SJSA1 (cell line): ENCODE measurements at regions not wholly inside any gene's neighbourhood (a gene's known extent, or its start where the extent isn't known, plus 50 kb on each side); places are given as distances from the start of the nearest gene placed in this dataset.

Source experiments
- DNase-seq, 2 experiments: peaks; one replicate each; pipeline ENCODE4 v3.0.0-alpha.2; 2015 to 2020; ENCODE audit warnings: low spot score in 2 of 2, low read depth in 1 of 2
- H3K27ac ChIP-seq: fragments of 250-450 bp; sonication (Bioruptor Pico); 2 replicates; pipeline ENCODE4 v1.5.1; 2020; ENCODE audit warnings: mild to moderate bottlenecking, moderate library complexity
- H3K27me3 ChIP-seq: fragments of 250-450 bp; sonication (Bioruptor Pico); replicated peaks from 2 replicates; pipeline ENCODE4 v1.5.1; 2020; ENCODE audit warnings: mild to moderate bottlenecking, moderate library complexity
- H3K36me3 ChIP-seq: fragments of 250-450 bp; sonication (Bioruptor Pico); 2 replicates; pipeline ENCODE4 v1.5.1; 2020; ENCODE audit warnings: mild to moderate bottlenecking
- H3K4me1 ChIP-seq: fragments of 250-450 bp; sonication (Bioruptor Pico); replicated peaks from 2 replicates; pipeline ENCODE4 v1.6.1; 2021; ENCODE audit warnings: mild to moderate bottlenecking
- H3K4me3 ChIP-seq: fragments of 250-450 bp; sonication (Bioruptor Pico); 2 replicates; pipeline ENCODE4 v1.5.1; 2020; ENCODE audit warnings: mild to moderate bottlenecking
- H3K9me3 ChIP-seq: fragments of 250-450 bp; sonication (Bioruptor Pico); replicated peaks from 2 replicates; pipeline ENCODE4 v1.5.1; 2020; ENCODE audit warnings: mild to moderate bottlenecking

DNA sequence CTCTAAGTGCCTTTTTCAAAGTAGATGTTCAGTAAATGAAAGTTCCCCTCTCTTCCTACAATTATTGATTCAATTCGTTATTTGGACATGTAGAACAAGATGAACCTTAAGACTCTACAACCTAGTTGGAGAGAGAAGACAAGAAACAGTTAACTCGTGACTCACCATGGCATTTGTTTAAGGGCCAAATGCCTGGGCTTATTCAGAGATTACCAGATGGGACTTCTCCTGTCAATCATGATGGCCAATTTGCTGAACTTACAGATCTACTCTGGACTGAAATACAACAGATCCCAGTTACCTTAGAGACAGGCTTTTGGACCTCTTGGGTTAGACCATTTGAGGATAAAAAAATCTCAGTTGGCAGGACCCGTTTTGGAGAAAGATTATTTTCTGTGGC, 93.5 kb downstream of the C1orf94 start:
- Histone ChIP-seq H3K27ac (no peak overlapping the region), H3K27me3 (no peaks in the 10 kb centered on the region), H3K4me1 (peaks cover 34% of the 10 kb centered on the region), H3K9me3 (no peaks in the 10 kb centered on the region), H3K36me3 (no peaks in the 10 kb centered on the region), H3K4me3 (no peak overlapping the region)
- DNase-seq: no peak

DNA sequence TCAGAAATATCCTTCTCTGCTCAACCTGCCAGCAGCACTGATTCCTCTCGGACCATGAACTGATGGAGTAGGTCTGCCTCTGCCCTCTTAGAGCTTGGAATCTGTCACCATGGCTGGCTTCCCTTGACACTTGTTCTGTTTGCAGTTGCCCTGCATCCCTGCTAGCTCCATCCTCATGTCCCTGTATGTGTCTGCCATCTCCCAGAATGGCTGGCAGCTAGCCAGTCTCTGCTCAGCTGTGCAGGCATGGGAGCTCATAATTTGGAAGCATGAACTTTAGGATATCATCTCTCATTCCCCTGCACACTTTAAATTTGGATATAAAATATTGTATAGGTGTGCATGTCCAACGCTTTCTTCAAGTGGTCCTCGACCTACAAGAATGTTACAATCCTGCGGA, 95.4 kb downstream of the C1orf94 start:
- Histone ChIP-seq H3K4me1 (peaks cover 32% of the 10 kb centered on the region), H3K4me3 (no peak overlapping the region), H3K27me3 (no peaks in the 10 kb centered on the region), H3K9me3 (no peaks in the 10 kb centered on the region), H3K36me3 (no peaks in the 10 kb centered on the region), H3K27ac (no peak overlapping the region)
- DNase-seq: no peak

DNA sequence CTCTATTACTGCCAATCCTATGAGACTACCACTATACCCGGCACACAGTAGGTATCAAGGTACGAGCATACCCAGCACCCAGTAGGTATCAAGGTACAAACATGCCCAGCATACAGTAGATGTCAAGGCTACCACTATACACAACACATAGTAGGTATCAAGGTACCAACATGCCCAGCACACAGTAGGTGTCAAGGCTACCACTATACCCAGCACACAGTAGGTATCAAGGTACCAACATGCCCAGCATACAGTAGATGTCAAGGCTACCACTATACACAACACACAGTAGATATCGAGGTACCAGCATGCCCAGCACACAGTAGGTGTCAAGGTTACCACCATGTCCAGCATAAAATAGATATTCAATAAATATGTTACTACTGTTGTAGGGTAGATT, 98.4 kb downstream of the C1orf94 start:
- peaks cover 3% of the 10 kb centered on the region; the same call in 1 of the 2 replicates for H3K27me3 ChIP-seq

DNA sequence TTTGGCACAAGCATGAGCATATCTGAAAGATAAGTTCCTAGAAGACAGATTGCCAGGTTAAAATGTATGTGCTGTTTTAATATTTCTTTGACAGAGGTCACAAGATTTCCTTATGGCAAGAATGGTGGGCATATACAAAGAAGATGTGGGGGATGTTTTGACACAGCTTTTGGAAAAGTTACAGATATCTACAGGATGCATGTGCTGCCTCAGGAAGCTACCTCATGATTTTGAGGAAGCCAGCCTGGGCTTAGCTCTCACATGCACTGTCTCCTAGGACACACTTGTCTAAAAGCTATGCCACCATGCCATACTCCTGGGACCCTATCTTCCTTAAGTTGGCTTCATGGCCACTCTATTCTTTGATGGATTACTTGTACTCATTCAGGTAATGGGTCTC, 99.9 kb downstream of the C1orf94 start:
- Histone ChIP-seq H3K4me1 (no peaks in the 10 kb centered on the region), H3K36me3 (no peaks in the 10 kb centered on the region), H3K9me3 (no peaks in the 10 kb centered on the region), H3K27me3 (peaks cover 3% of the 10 kb centered on the region; the same call in 1 of the 2 replicates), H3K4me3 (no peak overlapping the region), H3K27ac (no peak overlapping the region)
- DNase-seq: no peak

More for the DNA sequence above, 98.4 kb downstream of the C1orf94 start:
- DNase-seq: no peak
- Histone ChIP-seq H3K27ac (no peak overlapping the region), H3K9me3 (no peaks in the 10 kb centered on the region), H3K4me1 (peaks cover 6% of the 10 kb centered on the region), H3K36me3 (no peaks in the 10 kb centered on the region), H3K4me3 (no peak overlapping the region)

DNA sequence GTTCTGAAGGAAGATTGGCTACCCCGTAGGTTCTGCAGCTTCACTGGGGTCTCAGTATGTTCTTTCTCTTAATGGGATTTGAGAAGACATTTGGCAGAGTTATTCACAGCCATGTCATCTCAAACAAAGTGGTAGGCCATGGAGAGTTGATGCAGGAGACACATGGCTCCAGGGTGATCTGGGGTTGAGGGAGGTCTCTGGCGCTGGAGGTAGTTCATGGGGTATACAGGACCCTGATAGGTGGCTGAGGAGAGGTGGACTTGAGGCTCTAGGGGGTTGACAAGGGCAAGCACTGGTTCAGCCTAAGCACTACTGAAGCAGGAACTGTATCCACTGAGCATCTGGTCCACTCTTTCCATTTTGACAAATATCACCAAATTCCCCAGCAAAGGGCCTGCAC, 100.4 kb downstream of the C1orf94 start:
- DNase-seq: no peak
- Histone ChIP-seq H3K27me3 (peaks cover 3% of the 10 kb centered on the region; the same call in 1 of the 2 replicates), H3K4me1 (no peaks in the 10 kb centered on the region), H3K9me3 (no peaks in the 10 kb centered on the region), H3K27ac (no peak overlapping the region), H3K4me3 (no peak overlapping the region), H3K36me3 (no peaks in the 10 kb centered on the region)

DNA sequence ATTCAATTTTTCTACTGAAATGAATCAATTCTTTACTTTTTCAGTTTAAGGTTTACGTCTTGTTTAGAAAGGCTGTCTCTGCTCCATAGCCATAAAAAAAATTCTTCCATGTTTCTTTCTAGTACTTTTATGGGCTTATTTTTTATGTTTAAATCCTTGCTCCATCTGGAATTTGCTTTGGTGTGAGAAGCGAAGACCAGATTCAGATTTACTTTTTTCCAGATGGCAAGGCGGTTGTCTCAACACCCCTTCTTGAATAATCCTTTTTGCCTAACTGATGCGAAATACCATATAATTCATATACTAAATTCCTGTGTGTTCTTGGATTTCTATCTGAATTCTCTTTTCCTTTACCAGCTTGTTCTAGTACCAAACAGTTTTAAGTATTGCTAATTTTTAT, 101.5 kb downstream of the C1orf94 start:
- H3K27ac ChIP-seq: no peak overlapping the region
- peaks cover 3% of the 10 kb centered on the region; the same call in 1 of the 2 replicates for H3K27me3 ChIP-seq
- DNase-seq: no peak
- H3K4me1 ChIP-seq: no peaks in the 10 kb centered on the region
- no peak overlapping the region for H3K4me3 ChIP-seq
- no peaks in the 10 kb centered on the region for H3K9me3 ChIP-seq
- H3K36me3 ChIP-seq: no peaks in the 10 kb centered on the region

DNA sequence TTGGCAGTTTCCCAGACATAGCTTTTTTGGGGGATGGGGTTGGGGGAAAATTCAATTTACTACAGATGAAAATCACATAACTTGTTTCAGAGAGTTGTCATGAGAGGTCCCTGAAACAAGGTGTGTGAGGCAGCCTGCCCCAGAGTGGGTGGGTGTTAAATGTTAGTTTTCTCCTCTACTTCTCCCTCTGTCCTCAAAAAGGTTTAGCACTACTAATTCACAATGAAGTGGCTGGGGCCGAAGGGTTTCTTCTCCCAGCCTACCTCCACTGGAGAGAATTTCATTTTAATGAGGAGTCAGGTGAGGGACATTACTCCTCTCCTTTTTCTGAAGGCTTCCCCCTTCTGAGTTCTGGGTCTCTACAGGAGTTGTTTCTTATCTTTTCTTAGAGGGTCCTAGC, 103.3 kb downstream of the C1orf94 start:
- Histone ChIP-seq H3K4me1 (no peaks in the 10 kb centered on the region), H3K9me3 (no peaks in the 10 kb centered on the region), H3K36me3 (no peaks in the 10 kb centered on the region), H3K27me3 (peaks cover 3% of the 10 kb centered on the region; the same call in 1 of the 2 replicates), H3K4me3 (no peak overlapping the region), H3K27ac (no peak overlapping the region)
- DNase-seq: no peak

DNA sequence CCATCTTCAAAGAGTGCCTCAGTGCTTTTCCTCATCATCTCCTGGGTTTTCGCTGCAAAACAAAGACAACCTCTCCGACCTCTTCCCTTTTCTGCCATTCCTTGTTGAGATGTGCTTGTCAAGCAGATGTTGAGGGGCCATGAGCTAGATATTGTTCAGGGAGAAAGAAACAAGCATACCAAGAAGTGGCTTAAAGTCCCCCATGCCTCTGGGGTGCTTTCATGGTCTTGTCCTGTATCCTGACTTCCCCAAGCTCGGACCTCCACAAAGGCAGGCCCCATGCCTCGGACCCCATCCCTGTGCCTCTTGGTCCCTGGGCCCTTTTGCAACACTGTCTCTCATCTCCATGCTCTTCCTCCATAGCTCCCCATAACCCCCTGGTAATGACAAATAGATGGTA, 103.8 kb downstream of the C1orf94 start:
- Histone ChIP-seq H3K27ac (no peak overlapping the region), H3K4me3 (no peak overlapping the region), H3K36me3 (no peaks in the 10 kb centered on the region), H3K27me3 (peaks cover 3% of the 10 kb centered on the region; the same call in 1 of the 2 replicates), H3K4me1 (no peaks in the 10 kb centered on the region), H3K9me3 (no peaks in the 10 kb centered on the region)
- DNase-seq: no peak

DNA sequence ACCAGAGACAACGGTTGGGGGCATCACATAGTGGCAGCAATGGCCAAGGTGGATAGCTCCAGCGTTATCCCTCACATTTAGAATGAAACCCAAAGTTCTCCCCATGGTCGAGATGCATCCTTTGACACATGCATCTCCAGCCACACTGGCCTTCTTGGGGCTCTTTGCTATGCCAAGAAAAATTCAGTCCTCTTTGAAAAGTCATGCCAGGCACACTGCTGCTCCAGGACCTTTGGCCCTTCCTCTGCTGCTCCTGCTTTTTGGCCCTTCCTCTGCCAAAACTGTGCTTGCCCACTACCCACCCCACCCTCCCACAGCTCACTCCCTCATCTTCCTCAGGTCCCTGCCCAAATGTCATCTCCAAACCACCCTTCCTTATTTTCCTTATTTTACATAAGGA, 106.4 kb downstream of the C1orf94 start:
- Histone ChIP-seq H3K27ac (no peak overlapping the region), H3K36me3 (no peaks in the 10 kb centered on the region), H3K9me3 (no peaks in the 10 kb centered on the region), H3K4me3 (no peak overlapping the region), H3K4me1 (no peaks in the 10 kb centered on the region), H3K27me3 (peaks cover 3% of the 10 kb centered on the region; the same call in 1 of the 2 replicates)
- no peak for DNase-seq

DNA sequence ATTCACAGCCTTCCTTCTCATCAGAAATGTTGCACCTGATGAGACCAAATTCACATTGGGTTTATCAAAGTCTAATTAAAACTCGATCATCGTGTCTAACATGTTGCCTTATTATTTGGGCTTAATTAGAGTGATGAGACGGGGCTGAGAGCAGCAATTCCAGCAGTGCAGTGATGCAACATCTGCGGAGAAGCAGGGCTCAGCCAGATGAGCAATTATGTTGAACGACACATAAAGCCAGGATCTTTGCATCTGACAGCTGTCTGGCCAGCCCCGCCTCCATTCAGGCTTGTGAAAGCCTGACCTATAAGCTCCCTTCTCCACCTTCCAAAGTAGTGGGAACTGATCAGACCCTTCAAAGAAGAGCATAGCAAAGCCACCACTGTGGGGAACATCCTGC, 109.8 kb downstream of the C1orf94 start:
- H3K4me3 ChIP-seq: no peak overlapping the region
- no peak overlapping the region for H3K27ac ChIP-seq
- H3K9me3 ChIP-seq: no peaks in the 10 kb centered on the region
- no peak for DNase-seq
- H3K27me3 ChIP-seq: no peaks in the 10 kb centered on the region; the same call in 1 of the 2 replicates
- no peaks in the 10 kb centered on the region for H3K4me1 ChIP-seq
- H3K36me3 ChIP-seq: no peaks in the 10 kb centered on the region

DNA sequence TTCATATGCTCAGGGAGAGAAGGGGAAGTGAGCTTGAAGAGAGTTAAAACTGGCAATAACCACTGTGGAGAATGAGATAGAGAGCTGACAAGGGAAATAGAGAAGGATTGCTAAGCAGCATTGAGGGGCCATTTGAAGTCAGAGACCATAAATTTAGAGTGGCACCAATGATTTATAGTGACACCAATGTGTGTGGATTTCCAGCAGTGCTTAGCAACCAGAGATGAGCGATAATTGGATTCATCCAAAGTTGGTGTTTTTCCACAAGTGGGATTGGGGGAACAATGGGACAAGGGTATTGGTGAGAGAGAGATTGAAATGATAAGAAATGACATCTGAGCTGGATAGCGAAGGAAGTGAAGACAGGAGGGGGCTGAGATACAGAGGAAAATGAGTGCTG, 114.1 kb downstream of the C1orf94 start:
- no peak overlapping the region for H3K27ac ChIP-seq
- H3K27me3 ChIP-seq: no peaks in the 10 kb centered on the region; the same call in 1 of the 2 replicates
- DNase-seq: no peak
- H3K9me3 ChIP-seq: no peaks in the 10 kb centered on the region
- H3K36me3 ChIP-seq: no peaks in the 10 kb centered on the region
- no peaks in the 10 kb centered on the region for H3K4me1 ChIP-seq
- H3K4me3 ChIP-seq: no peak overlapping the region

DNA sequence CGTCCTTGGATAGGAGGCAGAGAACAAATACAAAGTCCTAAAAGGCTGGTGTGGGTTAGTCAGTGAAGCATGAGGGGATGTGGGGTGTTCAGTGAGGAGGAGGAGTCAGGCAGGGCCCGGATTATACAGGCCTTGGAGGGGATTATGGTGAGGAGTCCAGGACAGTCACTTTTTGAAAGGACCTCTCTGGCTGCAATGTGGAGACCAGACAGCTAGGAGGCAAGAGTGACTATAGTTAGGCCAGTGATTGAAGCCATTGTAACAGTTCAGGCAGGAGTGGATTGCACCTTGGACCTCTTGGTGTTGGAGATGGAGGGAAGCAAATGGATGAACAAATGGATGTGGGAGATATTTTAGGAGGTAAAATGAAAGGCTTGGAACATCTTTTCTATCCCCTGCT, 115.8 kb downstream of the C1orf94 start:
- Histone ChIP-seq H3K36me3 (no peaks in the 10 kb centered on the region), H3K27ac (no peak overlapping the region), H3K27me3 (no peaks in the 10 kb centered on the region), H3K9me3 (no peaks in the 10 kb centered on the region), H3K4me3 (no peak overlapping the region), H3K4me1 (no peaks in the 10 kb centered on the region)
- DNase-seq: no peak

DNA sequence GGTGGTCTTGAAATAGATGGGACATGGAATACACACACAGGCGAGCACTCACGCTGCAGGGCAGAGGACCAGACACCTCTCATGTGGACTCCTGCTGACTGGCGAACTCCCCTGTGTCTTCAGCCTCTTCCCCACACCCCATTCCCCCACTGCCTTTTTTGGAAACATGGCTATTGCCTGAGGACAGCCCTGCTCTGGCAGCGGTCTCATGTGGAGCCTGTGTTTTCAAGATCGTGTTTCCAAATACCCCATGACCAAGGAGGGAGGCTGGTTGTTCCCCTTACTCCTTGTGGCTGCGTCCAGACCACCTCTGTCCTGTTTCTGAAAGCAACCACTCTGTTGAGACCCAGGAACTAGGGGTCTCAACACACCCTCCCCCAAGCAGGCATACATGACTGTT, 119.4 kb downstream of the C1orf94 start:
- Histone ChIP-seq H3K27ac (no peak overlapping the region), H3K4me1 (no peaks in the 10 kb centered on the region), H3K36me3 (no peaks in the 10 kb centered on the region), H3K9me3 (no peaks in the 10 kb centered on the region), H3K27me3 (no peaks in the 10 kb centered on the region), H3K4me3 (no peak overlapping the region)
- no peak for DNase-seq

DNA sequence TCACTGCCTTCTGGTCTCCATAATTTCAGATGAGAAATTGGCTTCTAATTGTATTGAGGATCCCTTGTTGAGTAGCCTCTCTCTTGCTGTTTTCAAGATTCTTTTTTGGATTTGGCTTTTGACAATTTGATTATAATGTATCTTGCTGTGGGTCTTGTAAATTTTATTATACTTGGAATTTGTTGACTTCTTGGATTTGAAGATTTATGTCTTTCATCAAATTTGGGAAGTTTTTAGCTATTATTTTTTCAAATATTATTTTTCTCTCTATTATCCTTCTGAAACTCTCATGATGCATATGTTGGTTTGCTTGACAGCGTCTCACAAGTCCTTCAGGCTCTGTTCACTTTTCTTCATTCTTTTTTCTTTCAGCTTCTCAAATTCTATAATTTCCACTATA, 126.1 kb downstream of the C1orf94 start:
- Histone ChIP-seq H3K4me1 (no peaks in the 10 kb centered on the region), H3K36me3 (no peaks in the 10 kb centered on the region), H3K4me3 (no peak overlapping the region), H3K9me3 (no peaks in the 10 kb centered on the region), H3K27me3 (no peaks in the 10 kb centered on the region), H3K27ac (no peak overlapping the region)
- no peak for DNase-seq

DNA sequence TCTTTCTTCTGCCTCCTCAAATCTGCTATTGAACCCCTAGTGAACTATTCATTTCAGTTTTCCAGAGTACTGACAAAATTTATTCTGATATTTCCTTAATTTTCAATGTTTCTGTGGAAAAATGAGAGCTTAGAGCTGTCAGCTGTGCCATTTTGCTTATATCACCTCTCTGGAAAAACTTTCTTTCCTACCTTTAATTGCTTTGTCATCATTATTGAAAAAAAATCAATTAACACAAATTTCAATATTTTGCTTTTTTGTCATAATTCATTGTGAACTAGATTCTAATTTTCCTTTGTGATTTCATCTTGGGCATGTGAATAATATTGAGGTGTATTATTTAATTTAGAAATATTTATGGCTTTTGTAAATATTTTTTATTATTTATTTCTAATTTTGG, 126.5 kb downstream of the C1orf94 start:
- DNase-seq: no peak
- Histone ChIP-seq H3K4me3 (no peak overlapping the region), H3K36me3 (no peaks in the 10 kb centered on the region), H3K4me1 (no peaks in the 10 kb centered on the region), H3K9me3 (no peaks in the 10 kb centered on the region), H3K27me3 (no peaks in the 10 kb centered on the region), H3K27ac (no peak overlapping the region)
